ENCODE measurements at regions not wholly inside any gene's neighbourhood (a gene's known extent, or its start where the extent isn't known, plus 50 kb on each side); places are given as distances from the start of the nearest gene placed in this dataset.
"Not testable (repeated sequence)": the region's sequence is repeated elsewhere in the genome, so short reads cannot be mapped to it uniquely, and the experiment has no call there.

DNA sequence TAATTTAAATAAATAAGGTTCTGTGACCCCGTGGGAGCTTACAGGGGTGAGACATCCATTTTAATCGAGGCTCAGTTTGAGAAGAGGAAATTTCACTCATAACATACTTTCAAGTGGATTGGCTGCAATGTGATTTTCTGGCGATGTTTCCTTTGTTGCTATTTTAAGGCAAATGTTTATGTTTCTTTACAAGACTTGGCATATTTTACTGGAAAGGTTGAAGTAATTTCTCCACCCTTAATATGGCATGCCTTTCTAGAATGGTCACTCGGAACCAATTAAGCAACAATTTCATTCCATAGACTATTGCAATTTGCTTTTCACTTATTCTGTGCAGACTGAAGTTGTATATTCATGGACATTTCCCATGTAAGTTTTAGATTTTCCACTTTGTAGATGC, 438.0 kb upstream of the WWC1 start:
- DNase-seq, result no peak

DNA sequence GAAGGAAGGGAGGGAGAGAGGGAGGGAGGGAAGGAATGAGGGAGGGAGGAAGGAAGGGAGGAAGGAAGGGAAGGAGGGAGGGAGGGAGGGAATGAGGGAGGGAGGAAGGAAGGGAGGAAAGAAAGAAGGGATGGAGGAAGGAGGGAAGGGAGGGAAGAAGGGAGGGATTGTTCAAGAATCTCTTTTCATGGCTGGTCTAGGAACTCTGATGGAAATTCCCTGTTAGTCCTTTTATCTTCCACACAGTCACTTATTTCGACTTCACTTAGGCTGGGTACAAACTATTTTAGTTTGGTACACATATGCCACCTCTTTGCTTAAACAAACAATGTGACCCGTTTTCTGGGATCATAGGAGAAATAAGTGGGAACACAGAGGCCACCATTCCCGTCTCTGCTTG, 435.6 kb upstream of the WWC1 start:
- no peak for DNase-seq

DNA sequence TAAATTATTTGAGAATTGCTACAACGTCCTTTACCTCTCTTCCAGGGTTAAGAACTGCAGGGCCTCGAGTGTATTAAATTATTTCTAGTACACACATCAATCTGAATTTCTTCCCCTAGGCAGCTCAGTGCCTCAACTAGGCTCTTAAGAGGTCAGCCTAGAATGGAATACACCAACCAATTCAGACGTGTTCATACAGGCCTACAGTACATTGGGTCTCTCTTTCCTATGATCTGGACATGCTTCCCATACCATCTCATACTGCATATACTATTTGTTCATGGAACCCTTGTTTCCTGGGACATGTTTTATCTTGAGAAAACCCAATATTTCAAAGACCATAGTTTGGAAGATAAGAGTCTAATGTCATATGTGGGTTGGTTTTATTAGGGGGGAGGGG, 434.1 kb upstream of the WWC1 start:
- DNase-seq, result no peak

DNA sequence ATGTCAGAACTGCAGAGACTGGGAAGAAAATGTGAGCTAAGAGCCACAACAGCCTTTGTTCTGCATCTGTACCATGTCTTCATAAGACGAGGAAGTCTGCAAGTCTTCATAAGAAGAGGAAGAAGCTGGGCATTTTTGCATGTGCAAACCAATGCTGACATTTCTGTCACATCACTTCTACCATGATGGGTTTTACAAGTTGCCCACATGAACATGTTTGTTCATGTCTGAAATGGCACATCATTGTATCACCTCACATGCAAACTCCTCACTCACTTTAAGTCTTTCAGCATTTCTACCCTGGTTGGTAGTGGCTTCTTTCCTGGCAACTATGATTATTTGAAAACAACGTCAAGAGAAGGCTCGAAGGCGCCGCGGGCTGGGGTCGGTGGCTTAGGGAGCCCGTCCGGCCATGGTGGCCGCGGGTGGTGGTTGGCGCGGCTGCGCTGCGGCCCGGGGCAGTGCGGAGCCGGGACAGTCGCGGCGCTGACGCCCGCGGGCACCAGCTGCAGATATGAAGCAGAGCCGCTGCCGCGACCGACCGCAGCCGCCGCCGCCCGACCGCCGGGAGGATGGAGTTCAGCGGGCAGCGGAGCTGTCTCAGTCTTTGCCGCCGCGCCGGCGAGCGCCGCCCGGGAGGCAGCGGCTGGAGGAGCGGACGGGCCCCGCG, 433.1 kb upstream of the WWC1 start:
- not testable (repeated sequence) for DNase-seq

DNA sequence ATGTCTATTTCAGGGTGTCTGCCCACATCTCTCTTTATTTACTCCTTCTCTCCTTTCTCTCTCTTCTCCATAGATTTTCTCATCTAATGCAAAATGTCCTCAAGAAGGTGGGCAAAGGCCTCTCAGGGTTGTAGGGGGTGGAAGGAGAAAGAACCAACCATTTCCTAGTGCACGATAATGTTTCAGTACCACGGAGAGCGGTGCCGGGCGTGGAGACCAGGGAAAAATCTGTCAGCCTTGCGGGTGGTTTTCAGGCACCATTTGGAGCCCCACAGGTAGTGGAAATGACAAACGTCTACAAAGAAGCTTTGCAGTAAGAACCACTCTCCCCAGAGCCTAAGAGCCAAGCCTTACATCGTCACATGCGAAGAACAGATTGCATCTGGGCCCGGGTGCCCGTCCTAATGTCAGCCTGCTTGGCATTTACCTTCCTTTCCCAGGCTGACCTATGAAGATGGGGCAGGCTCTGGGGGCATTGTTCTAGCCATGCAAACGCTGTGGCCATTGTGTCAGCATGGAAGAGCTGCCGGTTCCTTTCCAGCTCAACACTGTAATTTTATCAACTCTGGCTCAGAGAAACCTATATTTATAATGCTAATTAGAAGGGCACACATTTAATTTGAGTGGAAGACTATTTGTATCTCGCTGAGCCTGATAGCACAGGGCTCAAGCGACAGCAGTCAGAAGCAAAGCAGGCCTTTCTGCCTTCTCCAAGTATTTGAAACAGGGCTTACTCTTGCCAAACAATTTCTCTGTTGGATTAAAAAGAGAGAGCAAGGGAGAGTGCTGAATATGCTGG, 430.1 kb upstream of the WWC1 start:
- DNase-seq, result peak; percentile 72

DNA sequence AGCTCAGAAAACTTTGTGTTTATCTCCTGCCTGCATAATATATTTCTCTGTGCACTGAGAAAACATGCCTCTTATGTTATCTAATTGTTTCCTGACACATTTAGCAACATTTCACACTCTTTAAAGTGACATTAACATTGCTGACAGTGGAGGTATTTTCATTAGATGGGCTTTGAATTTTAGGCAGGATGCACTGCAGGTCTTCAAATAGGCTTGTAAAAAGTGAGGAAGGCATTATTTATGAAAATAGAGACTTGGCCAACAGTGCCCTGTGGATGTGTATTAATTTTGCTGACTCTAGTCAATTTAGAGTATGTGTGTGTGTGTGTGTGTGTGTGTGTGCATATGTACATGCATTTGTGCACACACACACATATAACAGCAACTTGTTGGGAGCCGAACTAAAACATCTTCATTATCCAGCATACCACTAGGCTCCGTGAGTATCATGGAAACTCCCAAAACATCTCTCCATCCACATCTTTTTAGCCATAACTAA, 429.5 kb upstream of the WWC1 start:
- DNase-seq, result no peak

DNA sequence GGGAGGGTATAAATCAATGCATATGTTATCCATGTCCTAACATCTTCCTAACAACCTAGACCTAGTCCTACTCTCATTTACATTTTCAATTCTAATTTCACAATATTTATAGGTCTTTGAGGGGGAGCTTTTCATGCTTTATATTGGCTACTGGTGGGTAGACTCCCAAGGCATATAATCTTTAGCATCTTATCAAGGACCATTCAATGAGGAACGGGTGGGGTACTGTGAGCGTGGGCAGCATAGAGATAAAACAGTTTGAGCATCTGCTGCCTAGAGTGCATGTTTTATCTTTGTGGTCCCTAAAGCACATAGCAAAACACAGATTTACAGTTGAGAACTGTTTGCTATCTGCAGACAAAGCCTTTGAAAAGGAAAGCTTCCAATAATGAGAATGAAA, 427.6 kb upstream of the WWC1 start:
- DNase-seq, result no peak

DNA sequence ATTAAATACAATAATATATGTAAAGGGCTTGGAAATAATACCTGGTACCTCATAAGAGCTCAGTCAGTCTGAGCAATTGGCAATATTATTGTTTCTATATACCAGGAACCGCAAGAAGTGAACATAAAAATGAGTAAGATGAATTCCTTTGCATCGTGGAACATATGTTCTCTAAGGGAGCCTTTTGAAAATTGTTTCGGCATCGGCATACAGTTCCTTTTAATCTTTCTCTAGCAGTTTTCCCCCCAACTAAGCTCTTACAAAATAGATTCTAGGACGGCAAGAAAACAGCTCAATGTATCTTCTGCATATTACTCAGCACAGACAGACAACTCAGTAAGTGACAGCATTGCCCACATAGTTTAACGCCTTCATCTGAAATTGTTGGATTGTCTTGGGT, 426.6 kb upstream of the WWC1 start:
- no peak for DNase-seq

DNA sequence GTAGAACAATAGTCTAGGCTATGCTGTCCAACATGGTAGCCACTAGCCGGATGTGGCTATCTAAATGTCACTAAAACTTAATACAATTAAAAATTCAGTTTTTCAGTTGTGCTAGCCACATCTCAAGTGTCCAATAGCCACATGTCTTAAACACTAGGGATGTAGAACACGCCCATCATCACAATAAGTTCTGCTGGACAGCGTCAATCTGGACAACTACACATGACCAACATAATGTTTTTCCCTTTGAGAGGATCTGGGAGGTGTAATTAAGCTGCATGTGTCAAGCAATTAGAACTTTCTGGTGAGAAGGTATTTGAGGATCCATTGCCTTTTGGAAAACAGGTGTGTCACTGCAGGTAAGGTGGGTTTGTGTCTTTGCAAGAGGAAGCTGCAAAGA, 424.6 kb upstream of the WWC1 start:
- no peak for DNase-seq

DNA sequence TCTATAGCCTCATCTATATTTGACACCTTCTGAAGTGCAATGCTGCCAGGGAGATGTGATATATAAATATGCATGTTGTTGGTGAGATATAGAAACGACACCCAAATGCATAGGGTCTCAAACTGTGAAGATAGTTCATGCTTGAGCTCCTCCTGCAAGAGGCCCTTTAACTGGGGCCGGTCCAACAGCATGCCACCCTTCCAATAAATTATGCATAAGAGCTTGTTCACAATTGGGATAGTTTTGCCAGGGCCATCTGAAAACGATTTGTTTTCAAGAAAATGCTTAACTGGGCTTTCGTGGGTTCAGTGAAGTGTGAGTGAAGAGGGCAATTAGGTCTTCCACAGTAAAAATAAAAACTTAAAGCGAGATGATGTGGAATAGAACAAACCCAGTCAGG, 424.2 kb upstream of the WWC1 start:
- no peak for DNase-seq

DNA sequence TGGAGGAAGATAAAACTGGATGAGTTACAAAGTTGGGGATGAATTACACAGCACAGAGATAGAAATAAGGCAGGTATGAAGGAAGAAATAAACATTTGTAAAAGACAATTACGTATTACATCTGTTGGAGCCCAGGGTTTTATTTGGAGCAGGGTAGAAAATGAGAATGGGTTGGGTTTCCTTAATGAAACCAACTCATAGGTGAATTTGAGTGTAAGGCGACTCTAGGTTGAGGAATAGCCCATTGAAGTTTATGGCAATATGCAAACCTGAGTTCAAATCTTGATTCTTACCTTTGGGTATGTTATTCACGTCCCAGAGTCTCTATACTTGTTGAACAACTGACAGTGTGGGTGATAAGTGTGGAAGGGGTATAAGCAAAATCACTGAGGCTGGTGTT, 422.3 kb upstream of the WWC1 start:
- DNase-seq, result no peak

DNA sequence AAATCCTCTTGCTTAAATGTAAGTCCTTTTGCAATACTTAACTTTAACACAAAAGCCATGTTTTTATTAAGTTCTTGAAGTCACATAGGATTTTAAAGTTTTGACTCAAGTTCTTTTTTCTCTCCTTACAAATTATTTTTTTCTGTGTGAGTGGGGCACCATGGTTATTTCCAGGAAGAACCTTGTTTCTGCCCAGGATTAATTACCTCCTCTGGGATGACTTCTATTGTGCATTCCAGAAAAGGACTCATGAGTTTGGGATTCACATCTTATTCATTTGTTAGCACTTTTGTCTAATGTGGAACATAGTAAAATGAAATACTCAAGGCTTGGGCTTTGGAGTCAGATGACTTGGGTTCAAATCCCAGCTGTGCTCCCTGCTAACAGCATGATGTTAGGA, 421.4 kb upstream of the WWC1 start:
- no peak for DNase-seq

DNA sequence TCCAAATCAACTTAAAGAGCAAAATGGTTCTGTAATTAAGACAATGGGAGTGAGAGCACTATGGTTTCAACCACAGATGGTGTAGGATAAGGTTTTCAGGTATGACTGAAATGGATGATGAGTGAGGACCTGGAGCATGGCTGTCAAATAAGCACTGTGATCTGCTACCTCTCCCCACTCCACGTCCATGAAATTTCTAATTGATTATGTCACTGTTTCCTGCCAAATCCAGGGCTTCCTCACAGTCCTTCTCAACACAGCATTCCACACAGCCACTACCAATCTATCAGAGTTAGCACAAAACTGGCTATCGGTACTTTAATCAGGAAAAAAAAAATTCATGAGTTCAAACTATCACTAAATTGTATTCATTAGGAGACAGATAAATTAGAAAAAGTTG, 420.4 kb upstream of the WWC1 start:
- DNase-seq, result no peak

DNA sequence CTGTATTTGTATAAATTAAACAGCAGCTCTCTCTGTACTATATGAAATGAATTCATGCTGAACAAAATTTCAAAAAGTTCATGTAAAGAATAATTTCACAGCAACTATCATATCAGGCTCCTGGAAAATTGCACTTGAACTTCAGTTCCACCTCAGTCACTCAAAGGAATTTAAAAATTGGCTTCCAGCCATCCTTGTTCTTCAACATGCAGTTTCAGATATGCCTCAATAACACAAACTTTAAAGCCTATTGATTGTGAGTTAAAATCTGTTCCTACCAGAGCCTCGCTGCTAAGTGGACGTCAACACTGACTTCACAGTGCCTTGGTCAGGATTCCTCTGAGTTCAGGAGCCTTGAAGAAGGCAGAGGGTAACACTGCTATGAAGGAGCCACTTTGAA, 418.7 kb upstream of the WWC1 start:
- no peak for DNase-seq

DNA sequence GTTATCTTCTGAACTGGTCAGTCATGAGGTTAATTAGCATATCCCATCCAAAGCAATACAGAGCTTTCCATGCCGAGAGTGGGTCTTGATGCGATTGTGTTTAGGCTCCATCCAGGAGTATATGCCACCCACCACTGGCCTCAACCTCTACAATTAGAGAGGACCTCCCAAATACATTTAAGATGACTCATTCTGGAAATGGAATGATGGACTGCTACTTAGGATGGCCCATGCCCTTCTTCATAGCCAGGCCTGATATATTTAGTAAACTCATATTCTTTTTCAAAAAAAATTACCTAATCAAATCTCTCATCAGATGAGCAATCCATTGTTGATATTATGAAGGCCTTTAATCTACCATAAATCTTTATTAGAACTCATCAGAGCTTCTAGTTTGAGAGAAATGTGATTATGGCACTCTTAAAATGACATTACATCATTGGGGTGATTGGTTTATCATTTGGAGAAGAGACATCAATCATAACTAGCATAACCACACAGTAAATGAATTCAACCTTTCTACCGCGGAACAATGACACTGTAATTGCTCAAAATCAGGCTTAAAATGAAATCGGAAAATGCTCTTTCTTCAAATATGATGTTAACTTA, 414.2 kb upstream of the WWC1 start:
- DNase-seq, result no peak

DNA sequence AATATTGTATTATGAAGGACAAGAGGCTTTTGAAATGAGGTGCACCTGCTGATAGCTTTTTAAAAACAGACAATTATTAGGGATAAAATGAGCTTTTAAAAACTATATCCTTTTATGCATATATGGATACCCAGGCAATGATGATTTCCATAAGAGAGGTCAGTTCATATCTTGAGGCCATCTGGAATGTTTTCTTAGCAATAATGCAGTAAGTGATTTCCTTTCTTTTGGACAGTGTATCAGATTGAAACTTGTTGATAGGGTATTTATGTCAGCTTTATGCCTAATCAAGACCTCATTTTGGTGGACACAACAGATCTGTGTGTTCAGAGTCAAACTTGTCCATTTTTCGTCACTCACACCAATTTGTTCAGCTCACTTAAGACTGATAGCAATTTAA, 413.5 kb upstream of the WWC1 start:
- no peak for DNase-seq

DNA sequence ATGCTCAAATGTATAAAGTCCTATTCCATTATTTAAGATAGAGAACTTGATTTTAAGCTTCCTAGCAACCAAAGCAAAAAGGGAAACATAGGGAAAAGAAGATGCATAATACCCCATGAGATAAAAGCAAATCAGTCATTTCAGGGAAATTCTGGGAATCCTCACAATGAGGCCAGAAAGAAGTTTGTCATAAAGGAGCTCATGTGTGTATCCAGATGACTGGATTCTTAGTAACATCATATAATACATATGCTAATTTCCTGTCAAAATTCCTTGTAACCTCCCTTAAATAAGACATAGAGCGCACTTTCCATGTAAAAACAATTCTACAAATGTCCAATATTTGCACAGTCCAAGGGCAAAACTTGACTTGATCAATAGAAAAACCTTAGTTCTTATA, 411.0 kb upstream of the WWC1 start:
- no peak for DNase-seq

DNA sequence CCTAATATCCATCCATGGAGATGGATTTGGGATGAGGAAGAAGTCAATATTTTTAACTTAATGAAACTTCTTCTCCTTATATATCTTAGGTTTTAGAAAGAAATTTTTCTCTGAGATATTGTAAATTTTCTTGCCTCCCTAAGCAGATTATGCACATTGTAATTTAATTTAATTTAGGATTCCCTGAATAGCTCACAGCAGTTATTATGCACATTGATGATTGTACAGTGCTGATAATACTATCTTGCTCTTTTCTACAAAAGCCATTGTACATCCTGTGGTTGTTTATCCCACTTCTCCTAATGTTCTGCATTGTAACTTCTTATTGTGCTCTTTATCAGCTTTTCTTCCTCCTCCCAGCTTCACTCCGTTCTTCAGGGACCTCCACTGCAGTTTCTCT, 410.4 kb upstream of the WWC1 start:
- DNase-seq, result no peak

DNA sequence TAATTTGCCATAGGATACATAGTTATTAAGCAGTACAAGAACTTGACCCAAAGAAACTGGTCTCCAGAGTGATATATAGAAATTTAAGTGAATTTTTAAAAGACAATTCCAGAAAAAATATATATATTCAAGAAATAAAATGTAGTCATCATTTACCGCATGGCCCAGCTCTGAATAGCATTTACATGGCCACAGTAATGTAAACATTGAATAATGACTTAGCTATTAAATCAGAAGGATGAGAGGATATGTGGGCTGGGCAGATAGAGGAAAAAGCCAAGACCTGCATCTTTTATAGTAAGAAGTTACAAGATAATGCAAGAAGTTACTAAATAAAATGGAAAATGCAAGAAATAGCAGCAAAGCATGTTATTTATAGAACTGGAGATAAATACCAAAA, 405.2 kb upstream of the WWC1 start:
- DNase-seq, result no peak

DNA sequence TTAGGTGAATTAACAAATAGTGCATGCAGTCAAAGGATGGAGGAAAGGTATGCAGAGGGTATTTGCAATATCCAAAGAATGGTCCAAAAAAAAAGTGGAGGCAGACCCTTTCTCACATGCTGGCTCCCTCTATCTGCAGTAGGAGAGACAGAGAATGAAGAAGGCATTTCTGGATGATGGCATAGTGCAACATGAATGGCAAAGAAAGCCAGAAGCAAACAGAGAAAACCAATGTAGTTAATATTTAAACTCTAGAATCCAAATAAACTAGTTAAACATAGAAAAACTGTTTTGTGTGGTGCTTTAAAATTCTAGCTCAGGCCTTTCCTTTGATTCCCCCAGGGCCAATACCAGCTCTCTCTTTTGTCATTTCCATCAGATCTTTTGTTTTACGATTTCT, 403.1 kb upstream of the WWC1 start:
- DNase-seq, result no peak

DNA sequence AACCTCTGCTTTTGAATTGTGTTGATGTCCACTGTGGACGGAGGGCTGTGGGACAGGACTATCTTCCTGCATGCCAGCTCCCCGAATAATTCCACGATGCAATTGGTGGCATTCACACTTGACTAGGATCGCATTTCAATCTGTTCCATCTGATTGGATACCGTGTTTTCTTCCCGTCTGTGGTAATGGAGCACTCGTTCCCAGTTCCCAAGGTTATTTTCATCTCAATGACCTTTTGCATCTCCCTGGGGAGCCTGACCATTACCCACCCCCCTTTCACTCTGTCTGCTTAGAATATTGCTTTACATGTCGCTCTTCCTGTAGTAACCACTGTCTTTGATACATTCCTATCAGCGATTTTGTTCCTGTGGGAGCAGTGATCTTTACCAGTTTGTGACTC, 402.2 kb upstream of the WWC1 start:
- DNase-seq, result no peak

DNA sequence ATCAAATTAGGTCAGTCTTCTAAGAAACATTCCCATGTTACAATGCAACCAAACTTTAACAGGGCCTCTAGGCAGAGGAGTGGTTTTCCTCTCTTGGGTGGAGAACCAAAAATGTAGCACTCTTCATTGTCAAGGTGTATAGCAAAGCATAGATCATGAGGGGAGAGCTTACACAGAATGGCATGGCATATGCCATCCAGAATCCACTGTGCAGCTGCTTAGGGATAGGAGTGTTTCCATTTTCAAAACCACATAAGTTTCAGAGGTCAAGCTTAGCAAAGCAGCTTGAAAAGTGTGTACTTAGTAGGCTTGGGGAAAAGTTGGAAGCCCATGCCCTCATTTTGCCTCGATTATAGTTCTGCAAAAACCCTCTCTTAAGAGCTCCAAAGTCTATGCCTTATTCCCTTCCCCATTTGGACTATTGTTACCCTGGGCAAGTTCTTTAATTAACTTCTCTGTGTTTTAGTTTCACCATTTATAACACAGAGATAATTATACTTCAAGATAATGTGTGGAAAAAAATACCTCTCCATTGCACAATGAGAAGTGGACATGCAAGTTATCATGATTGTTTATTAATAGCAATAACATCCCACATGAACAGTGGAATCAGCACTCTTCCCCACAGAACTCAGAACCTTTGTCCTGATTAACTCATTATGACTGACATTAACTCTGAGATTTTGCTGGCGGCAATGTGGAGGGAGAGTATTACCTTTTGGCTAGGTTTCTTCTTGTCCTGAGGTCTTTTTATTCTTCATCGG, 398.9 kb upstream of the WWC1 start:
- no peak for DNase-seq

DNA sequence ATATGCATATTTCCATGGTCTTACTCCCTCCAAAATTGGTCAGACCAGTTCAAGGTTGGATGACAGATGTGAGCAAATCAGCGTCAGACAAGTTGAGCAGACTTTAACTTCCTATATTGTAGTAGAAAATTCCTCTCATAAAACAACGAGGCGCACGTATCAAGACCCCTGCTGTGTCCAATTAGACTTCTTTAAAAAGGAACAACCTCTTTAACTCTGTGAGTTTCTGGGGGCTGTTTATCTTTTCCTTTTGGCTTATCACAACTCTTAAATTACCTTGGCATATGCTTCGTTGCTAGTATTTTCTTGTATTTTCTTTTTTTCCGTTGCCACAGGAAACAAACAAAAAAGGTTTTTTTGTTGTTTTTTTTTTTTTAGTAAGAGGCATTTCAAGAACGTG, 398.2 kb upstream of the WWC1 start:
- DNase-seq, result no peak

Data from islet precursor cell (in vitro differentiated cells).